ENCODE measurements at regions not wholly inside any gene's neighbourhood (a gene's known extent, or its start where the extent isn't known, plus 50 kb on each side); places are given as distances from the start of the nearest gene placed in this dataset.

DNA sequence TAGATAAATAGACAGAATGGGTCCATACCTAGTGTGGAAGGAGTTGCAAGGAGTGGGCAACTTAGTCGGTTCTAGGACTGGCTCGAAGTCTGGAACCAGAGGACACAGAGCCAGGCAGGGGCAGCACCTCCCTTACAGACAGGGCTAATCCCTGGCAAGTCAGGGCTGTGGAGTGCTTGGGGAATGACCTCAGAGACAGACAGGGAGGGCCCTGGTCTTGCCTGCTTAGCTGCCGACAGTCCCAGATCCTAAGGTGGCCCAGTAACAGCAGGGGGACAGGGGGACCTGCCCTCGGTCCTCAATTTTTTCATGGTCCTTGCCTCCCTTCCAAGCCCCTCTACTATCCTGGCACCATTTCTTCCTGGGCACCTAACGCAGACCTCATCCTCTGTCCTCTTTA lies 222.4 kb upstream of the TNC start:
- TF ChIP-seq, protein P1, sequence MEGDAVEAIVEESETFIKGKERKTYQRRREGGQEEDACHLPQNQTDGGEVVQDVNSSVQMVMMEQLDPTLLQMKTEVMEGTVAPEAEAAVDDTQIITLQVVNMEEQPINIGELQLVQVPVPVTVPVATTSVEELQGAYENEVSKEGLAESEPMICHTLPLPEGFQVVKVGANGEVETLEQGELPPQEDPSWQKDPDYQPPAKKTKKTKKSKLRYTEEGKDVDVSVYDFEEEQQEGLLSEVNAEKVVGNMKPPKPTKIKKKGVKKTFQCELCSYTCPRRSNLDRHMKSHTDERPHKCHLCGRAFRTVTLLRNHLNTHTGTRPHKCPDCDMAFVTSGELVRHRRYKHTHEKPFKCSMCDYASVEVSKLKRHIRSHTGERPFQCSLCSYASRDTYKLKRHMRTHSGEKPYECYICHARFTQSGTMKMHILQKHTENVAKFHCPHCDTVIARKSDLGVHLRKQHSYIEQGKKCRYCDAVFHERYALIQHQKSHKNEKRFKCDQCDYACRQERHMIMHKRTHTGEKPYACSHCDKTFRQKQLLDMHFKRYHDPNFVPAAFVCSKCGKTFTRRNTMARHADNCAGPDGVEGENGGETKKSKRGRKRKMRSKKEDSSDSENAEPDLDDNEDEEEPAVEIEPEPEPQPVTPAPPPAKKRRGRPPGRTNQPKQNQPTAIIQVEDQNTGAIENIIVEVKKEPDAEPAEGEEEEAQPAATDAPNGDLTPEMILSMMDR (IDR thresholded peaks at IDR 0.05), result no peak
- TF ChIP-seq SIN3A (IDR thresholded peaks at IDR 0.05; ENCODE audit: borderline replicate concordance, insufficient read depth, low read depth, low read length) (no peak), POLR2AphosphoS5 (IDR thresholded peaks at IDR 0.05; ENCODE audit: low read depth, low read length) (no peak)
- TF ChIP-seq, protein P2, sequence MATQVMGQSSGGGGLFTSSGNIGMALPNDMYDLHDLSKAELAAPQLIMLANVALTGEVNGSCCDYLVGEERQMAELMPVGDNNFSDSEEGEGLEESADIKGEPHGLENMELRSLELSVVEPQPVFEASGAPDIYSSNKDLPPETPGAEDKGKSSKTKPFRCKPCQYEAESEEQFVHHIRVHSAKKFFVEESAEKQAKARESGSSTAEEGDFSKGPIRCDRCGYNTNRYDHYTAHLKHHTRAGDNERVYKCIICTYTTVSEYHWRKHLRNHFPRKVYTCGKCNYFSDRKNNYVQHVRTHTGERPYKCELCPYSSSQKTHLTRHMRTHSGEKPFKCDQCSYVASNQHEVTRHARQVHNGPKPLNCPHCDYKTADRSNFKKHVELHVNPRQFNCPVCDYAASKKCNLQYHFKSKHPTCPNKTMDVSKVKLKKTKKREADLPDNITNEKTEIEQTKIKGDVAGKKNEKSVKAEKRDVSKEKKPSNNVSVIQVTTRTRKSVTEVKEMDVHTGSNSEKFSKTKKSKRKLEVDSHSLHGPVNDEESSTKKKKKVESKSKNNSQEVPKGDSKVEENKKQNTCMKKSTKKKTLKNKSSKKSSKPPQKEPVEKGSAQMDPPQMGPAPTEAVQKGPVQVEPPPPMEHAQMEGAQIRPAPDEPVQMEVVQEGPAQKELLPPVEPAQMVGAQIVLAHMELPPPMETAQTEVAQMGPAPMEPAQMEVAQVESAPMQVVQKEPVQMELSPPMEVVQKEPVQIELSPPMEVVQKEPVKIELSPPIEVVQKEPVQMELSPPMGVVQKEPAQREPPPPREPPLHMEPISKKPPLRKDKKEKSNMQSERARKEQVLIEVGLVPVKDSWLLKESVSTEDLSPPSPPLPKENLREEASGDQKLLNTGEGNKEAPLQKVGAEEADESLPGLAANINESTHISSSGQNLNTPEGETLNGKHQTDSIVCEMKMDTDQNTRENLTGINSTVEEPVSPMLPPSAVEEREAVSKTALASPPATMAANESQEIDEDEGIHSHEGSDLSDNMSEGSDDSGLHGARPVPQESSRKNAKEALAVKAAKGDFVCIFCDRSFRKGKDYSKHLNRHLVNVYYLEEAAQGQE (IDR thresholded peaks at IDR 0.05; ENCODE audit: insufficient read depth in 1 of 2, low read depth in 2 of 2, low read length in 1 of 2), result no peak
